Vagina (tissue), 2 donors: ENCODE measurements at regions not wholly inside any gene's neighbourhood (a gene's known extent, or its start where the extent isn't known, plus 50 kb on each side); places are given as distances from the start of the nearest gene placed in this dataset.

Source experiments
- DNase-seq, 2 donors: peaks; one replicate each; pipeline ENCODE4 v3.0.0-alpha.2; 2017; ENCODE audit errors: extremely low spot score in 2 of 2
- H3K27ac ChIP-seq: fragments of 200-600 bp; sonication (generic); one replicate; pipeline ENCODE4 v1.5.1; 2019
- H3K27me3 ChIP-seq: fragments of 200-600 bp; sonication (generic); one replicate; pipeline ENCODE4 v1.5.1; 2019
- H3K36me3 ChIP-seq, 2 donors: fragments of 200-600 bp; sonication (generic); one replicate each; pipeline ENCODE4 v1.5.1; 2017 to 2019
- H3K4me1 ChIP-seq: fragments of 200-600 bp; sonication (generic); one replicate; pipeline ENCODE4 v1.5.1; 2019
- H3K4me3 ChIP-seq, 2 donors: fragments of 200-600 bp; sonication (generic); 1 replicate in 1 of 2; 2 replicates in 1 of 2; pipeline ENCODE4 v1.5.1; 2016 to 2019
- H3K9me3 ChIP-seq: fragments of 200-600 bp; sonication (generic); one replicate; pipeline ENCODE4 v1.5.1; 2019
- CTCF ChIP-seq, 3 experiments: fragments of 450-650 bp in 2 of 3; fragments of 200-600 bp in 1 of 3; sonication (generic) in 1 of 3; IDR thresholded peaks; one replicate each; pipeline ENCODE4 v1.5.1; 2017 to 2019; ENCODE audit warnings: antibody characterized with exemption in 3 of 3, mild to moderate bottlenecking in 2 of 3, moderate library complexity in 2 of 3
- POLR2A ChIP-seq, 2 donors: fragments of 450-650 bp; IDR thresholded peaks; one replicate each; pipeline ENCODE4 v1.6.1; 2017; ENCODE audit warnings: antibody characterized with exemption in 2 of 2, mild to moderate bottlenecking in 2 of 2, moderate library complexity in 2 of 2
- POLR2AphosphoS5 ChIP-seq, 2 donors: sonication (generic); formaldehyde crosslinking; IDR thresholded peaks; one replicate each; pipeline ENCODE4 v1.9.0; 2017; ENCODE audit warnings: antibody characterized with exemption in 2 of 2, mild to moderate bottlenecking in 2 of 2, low read depth in 1 of 2; ENCODE audit not compliant: insufficient read depth in 1 of 2
- intact Hi-C: fragments of 100-400 bp; cut with DNase I; formaldehyde crosslinking; loops from one replicate; pipeline ENCODE4 v1.15.1; 2023

GRCh38 chr4:154004016-154004415, 215.1 kb upstream of the SFRP2 start:
- Histone ChIP-seq H3K27ac (no peak overlapping the region), H3K4me3 (no peak overlapping the region), H3K27me3 (no peaks in the 10 kb centered on the region), H3K4me1 (no peaks in the 10 kb centered on the region), H3K36me3 (no peaks in the 10 kb centered on the region), H3K9me3 (no peaks in the 10 kb centered on the region)
- intact Hi-C loops = no loop called here
- TF ChIP-seq CTCF (IDR thresholded peaks at IDR 0.05) (no peak), POLR2AphosphoS5 (IDR thresholded peaks at IDR 0.05; ENCODE audit: insufficient read depth in 1 of 2, low read depth in 1 of 2) (no peak), POLR2A (IDR thresholded peaks at IDR 0.05) (no peak)
- DNase-seq = no peak

GRCh38 chr4:154003378-154003777, 214.5 kb upstream of the SFRP2 start:
- Histone ChIP-seq H3K4me3 (no peak overlapping the region), H3K36me3 (no peaks in the 10 kb centered on the region), H3K27ac (no peak overlapping the region), H3K27me3 (no peaks in the 10 kb centered on the region), H3K4me1 (no peaks in the 10 kb centered on the region), H3K9me3 (no peaks in the 10 kb centered on the region)
- no peak for DNase-seq
- intact Hi-C loops = no loop called here
- no peak for TF ChIP-seq POLR2AphosphoS5 (IDR thresholded peaks at IDR 0.05; ENCODE audit: insufficient read depth in 1 of 2, low read depth in 1 of 2)
- no peak for TF ChIP-seq CTCF (IDR thresholded peaks at IDR 0.05)
- no peak for TF ChIP-seq POLR2A (IDR thresholded peaks at IDR 0.05)

- intact Hi-C loops = no loop called here
- H3K4me3 ChIP-seq = no peak overlapping the region
- H3K27ac ChIP-seq = no peak overlapping the region
- DNase-seq = no peak
- H3K27me3 ChIP-seq = no peaks in the 10 kb centered on the region
- H3K36me3 ChIP-seq = no peaks in the 10 kb centered on the region
- no peaks in the 10 kb centered on the region for H3K4me1 ChIP-seq
- no peaks in the 10 kb centered on the region for H3K9me3 ChIP-seq
- TF ChIP-seq POLR2AphosphoS5 (IDR thresholded peaks at IDR 0.05; ENCODE audit: insufficient read depth in 1 of 2, low read depth in 1 of 2) (no peak), CTCF (IDR thresholded peaks at IDR 0.05) (no peak), POLR2A (IDR thresholded peaks at IDR 0.05) (no peak)
Observed at GRCh38 chr4:154001193-154001592, 212.3 kb upstream of the SFRP2 start.

- no peak overlapping the region for H3K27ac ChIP-seq
- H3K27me3 ChIP-seq = no peaks in the 10 kb centered on the region
- H3K36me3 ChIP-seq = no peaks in the 10 kb centered on the region
- intact Hi-C loops = no loop called here
- TF ChIP-seq POLR2AphosphoS5 (IDR thresholded peaks at IDR 0.05; ENCODE audit: insufficient read depth in 1 of 2, low read depth in 1 of 2) = no peak
- TF ChIP-seq CTCF (IDR thresholded peaks at IDR 0.05) = no peak
- TF ChIP-seq POLR2A (IDR thresholded peaks at IDR 0.05) = no peak
- H3K4me3 ChIP-seq = no peak overlapping the region
- no peak for DNase-seq
- H3K9me3 ChIP-seq = no peaks in the 10 kb centered on the region
- H3K4me1 ChIP-seq = no peaks in the 10 kb centered on the region
Observed at GRCh38 chr4:153997516-153997915, 208.6 kb upstream of the SFRP2 start.

- no peaks in the 10 kb centered on the region for H3K36me3 ChIP-seq
Observed at GRCh38 chr4:153989505-153989904, 200.6 kb upstream of the SFRP2 start.

More at GRCh38 chr4:153989505-153989904, 200.6 kb upstream of the SFRP2 start:
- Histone ChIP-seq H3K27me3 (no peaks in the 10 kb centered on the region), H3K9me3 (no peaks in the 10 kb centered on the region), H3K4me1 (no peaks in the 10 kb centered on the region), H3K4me3 (no peak overlapping the region), H3K27ac (no peak overlapping the region)
- TF ChIP-seq POLR2AphosphoS5 (IDR thresholded peaks at IDR 0.05; ENCODE audit: insufficient read depth in 1 of 2, low read depth in 1 of 2) (no peak), CTCF (IDR thresholded peaks at IDR 0.05) (no peak), POLR2A (IDR thresholded peaks at IDR 0.05) (no peak)
- no peak for DNase-seq
- intact Hi-C loops = no loop called here
